ENCODE measurements at regions not wholly inside any gene's neighbourhood (a gene's known extent, or its start where the extent isn't known, plus 50 kb on each side); places are given as distances from the start of the nearest gene placed in this dataset.

GRCh38 chr5:154559398-154560276 is 81.6 kb upstream of the HAND1 start:
- intact Hi-C loops (cut with DNase I; ENCODE audit: low total_unique reads): no loop called here
- Histone ChIP-seq H3K9me3 (no peaks in the 10 kb centered on the region), H3K4me3 (no peak overlapping the region), H3K4me1 (no peaks in the 10 kb centered on the region), H3K27ac (no peak overlapping the region), H3K36me3 (ENCODE audit: low read depth, missing control alignments) (no peaks in the 10 kb centered on the region), H3K27me3 (no peaks in the 10 kb centered on the region)
- DNase-seq: no peak
- 89 to 93% methylated on average over 6 of the region's 6 CpGs for WGBS, 2 donors
- no peak for TF ChIP-seq CTCF (IDR thresholded peaks at IDR 0.05)
- TF ChIP-seq POLR2A (IDR thresholded peaks at IDR 0.05): no peak

- no peaks in the 10 kb centered on the region for H3K9me3 ChIP-seq
- WGBS, 2 donors: 87 to 98% methylated on average over 1 of the region's 1 CpG
- intact Hi-C loops (cut with DNase I; ENCODE audit: low total_unique reads): no loop called here
- H3K27me3 ChIP-seq: no peaks in the 10 kb centered on the region
- H3K36me3 ChIP-seq (ENCODE audit: low read depth, missing control alignments): no peaks in the 10 kb centered on the region
- no peak overlapping the region for H3K4me3 ChIP-seq
- no peak for TF ChIP-seq POLR2A (IDR thresholded peaks at IDR 0.05)
- TF ChIP-seq CTCF (IDR thresholded peaks at IDR 0.05): no peak
- H3K4me1 ChIP-seq: no peaks in the 10 kb centered on the region
- H3K27ac ChIP-seq: no peak overlapping the region
- no peak for DNase-seq
Measured at GRCh38 chr5:154557548-154557947, 79.5 kb upstream of the HAND1 start.

GRCh38 chr5:154547551-154547950 is 69.5 kb upstream of the HAND1 start:
- DNase-seq: no peak
- WGBS, 2 donors: 76 to 88% methylated on average over 1 of the region's 1 CpG
- Histone ChIP-seq H3K4me1 (peaks cover 15% of the 10 kb centered on the region), H3K36me3 (ENCODE audit: low read depth, missing control alignments) (no peaks in the 10 kb centered on the region), H3K27me3 (no peaks in the 10 kb centered on the region), H3K4me3 (no peak overlapping the region), H3K27ac (no peak overlapping the region), H3K9me3 (no peaks in the 10 kb centered on the region)
- no peak for TF ChIP-seq POLR2A (IDR thresholded peaks at IDR 0.05)
- intact Hi-C loops (cut with DNase I; ENCODE audit: low total_unique reads): no loop called here

- intact Hi-C loops (cut with DNase I; ENCODE audit: low total_unique reads): no loop called here
- no peak for DNase-seq
- Histone ChIP-seq H3K9me3 (no peaks in the 10 kb centered on the region), H3K27me3 (no peaks in the 10 kb centered on the region), H3K4me3 (no peak overlapping the region), H3K27ac (no peak overlapping the region), H3K4me1 (peaks cover 23% of the 10 kb centered on the region), H3K36me3 (ENCODE audit: low read depth, missing control alignments) (no peaks in the 10 kb centered on the region)
- 90 to 94% methylated on average over 5 of the region's 5 CpGs for WGBS, 2 donors
- TF ChIP-seq POLR2A (IDR thresholded peaks at IDR 0.05) (no peak), CTCF (IDR thresholded peaks at IDR 0.05) (no peak)
Measured at GRCh38 chr5:154546719-154547118, 68.7 kb upstream of the HAND1 start.

GRCh38 chr5:154544646-154545045 is 66.6 kb upstream of the HAND1 start:
- H3K4me1 ChIP-seq: peaks cover 25% of the 10 kb centered on the region
- 89 to 92% methylated on average over 3 of the region's 3 CpGs for WGBS, 2 donors
- no peaks in the 10 kb centered on the region for H3K27me3 ChIP-seq
- no peak overlapping the region for H3K27ac ChIP-seq
- intact Hi-C loops (cut with DNase I; ENCODE audit: low total_unique reads): no loop called here
- no peak for DNase-seq
- no peaks in the 10 kb centered on the region for H3K36me3 ChIP-seq (ENCODE audit: low read depth, missing control alignments)
- TF ChIP-seq POLR2A (IDR thresholded peaks at IDR 0.05): no peak
- no peak for TF ChIP-seq CTCF (IDR thresholded peaks at IDR 0.05)
- H3K9me3 ChIP-seq: no peaks in the 10 kb centered on the region
- H3K4me3 ChIP-seq: no peak overlapping the region
